ENCODE measurements at regions not wholly inside any gene's neighbourhood (a gene's known extent, or its start where the extent isn't known, plus 50 kb on each side); places are given as distances from the start of the nearest gene placed in this dataset.

DNA sequence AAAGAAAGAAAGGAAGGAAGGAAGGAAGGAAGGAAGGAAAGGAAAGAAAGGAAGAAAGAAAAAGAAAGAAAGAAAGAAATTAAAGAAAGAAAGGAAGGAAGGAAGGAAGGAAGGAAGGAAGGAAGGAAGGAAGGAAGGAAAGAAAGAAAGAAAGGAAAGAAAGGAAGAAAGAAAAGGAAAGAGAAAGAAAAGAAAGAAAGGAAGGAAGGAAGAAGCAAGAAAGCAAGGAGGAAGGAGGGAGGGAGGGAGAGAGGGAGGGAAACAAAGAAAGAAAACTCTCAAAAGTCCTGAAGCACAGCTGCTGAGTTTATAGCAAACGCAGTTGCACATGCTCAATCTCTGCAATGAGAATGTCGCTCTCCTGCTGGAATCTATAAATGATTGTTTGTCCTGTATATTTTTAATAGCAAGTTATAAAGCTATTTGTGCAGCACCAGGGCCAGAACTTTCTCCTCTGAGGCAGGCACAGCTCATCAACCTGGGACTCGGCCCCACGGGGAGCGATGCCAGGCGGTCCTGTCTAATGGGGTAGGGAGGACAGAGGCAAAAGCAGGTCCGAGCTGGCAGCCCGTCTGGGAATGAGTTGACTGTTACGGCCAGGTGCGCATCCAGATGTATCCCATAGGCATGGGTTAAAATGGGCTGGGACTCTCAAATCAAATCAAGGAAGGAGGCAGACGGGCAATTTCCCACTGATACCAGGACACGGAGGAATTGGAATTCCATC, 118.0 kb upstream of the PFKP start:
- Histone ChIP-seq H3K36me3 (no peaks in the 10 kb centered on the region), H3K9me3 (no peaks in the 10 kb centered on the region), H3K4me1 (no peaks in the 10 kb centered on the region), H3K4me3 (no peak overlapping the region), H3K27me3 (no peaks in the 10 kb centered on the region), H3K27ac (no peak overlapping the region)
- TF ChIP-seq POLR2A (IDR thresholded peaks at IDR 0.05), result no peak
- TF ChIP-seq, protein P1, sequence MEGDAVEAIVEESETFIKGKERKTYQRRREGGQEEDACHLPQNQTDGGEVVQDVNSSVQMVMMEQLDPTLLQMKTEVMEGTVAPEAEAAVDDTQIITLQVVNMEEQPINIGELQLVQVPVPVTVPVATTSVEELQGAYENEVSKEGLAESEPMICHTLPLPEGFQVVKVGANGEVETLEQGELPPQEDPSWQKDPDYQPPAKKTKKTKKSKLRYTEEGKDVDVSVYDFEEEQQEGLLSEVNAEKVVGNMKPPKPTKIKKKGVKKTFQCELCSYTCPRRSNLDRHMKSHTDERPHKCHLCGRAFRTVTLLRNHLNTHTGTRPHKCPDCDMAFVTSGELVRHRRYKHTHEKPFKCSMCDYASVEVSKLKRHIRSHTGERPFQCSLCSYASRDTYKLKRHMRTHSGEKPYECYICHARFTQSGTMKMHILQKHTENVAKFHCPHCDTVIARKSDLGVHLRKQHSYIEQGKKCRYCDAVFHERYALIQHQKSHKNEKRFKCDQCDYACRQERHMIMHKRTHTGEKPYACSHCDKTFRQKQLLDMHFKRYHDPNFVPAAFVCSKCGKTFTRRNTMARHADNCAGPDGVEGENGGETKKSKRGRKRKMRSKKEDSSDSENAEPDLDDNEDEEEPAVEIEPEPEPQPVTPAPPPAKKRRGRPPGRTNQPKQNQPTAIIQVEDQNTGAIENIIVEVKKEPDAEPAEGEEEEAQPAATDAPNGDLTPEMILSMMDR (IDR thresholded peaks at IDR 0.05), result no peak
- no peak for TF ChIP-seq POLR2AphosphoS5 (IDR thresholded peaks at IDR 0.05)
- no peak for TF ChIP-seq EP300 (IDR thresholded peaks at IDR 0.05)
- DNase-seq, result no peak
- intact Hi-C loops (cut with DNase I), result no loop called here
- WGBS, 2 donors, result 69 to 85% methylated on average over 12 of the region's 12 CpGs

DNA sequence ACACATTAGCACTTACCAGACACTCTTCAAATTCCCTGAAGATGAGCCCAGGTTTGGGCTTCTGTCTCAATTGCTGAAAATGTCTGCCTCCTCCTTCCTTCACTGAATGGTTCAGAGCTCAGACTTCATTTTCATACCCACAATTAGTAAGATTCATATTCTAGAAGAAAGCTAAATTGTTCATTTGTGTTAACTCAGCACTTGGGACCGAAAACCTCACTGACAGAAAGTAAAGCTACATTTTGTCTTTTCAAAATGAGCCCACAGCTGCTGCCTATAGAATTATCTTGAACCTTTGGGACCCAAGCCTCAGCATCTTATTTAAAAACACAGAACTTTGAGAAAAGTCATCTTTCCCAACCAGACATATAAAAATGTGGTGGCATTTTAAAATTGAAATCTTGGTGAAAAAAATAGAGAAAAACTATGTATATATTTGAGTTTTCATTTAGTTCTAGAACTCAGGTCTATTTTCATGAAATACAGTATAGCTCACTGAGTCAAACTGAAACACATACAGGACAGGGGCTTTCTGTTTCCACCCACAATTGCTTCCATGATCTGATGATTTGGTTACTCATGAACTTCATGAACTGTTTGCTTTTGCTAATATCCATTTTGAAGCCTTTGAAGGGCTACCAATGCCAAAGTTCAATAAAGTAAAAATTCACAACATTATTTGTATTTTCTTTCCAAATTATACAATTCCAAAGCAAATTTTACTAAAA, 119.1 kb upstream of the PFKP start:
- WGBS, 2 donors, result 82 to 91% methylated on average over 1 of the region's 1 CpG
- TF ChIP-seq, protein P1 (IDR thresholded peaks at IDR 0.05), result no peak
- TF ChIP-seq POLR2AphosphoS5 (IDR thresholded peaks at IDR 0.05) (no peak), EP300 (IDR thresholded peaks at IDR 0.05) (no peak), POLR2A (IDR thresholded peaks at IDR 0.05) (no peak)
- H3K27me3 ChIP-seq, result peaks cover 0 to 4% (median 0%) of the 10 kb centered on the region in 3 donors
- no peak overlapping the region for H3K27ac ChIP-seq
- DNase-seq, result no peak
- no peaks in the 10 kb centered on the region for H3K36me3 ChIP-seq
- intact Hi-C loops (cut with DNase I), result no loop called here
- no peaks in the 10 kb centered on the region for H3K9me3 ChIP-seq
- no peaks in the 10 kb centered on the region for H3K4me1 ChIP-seq
- H3K4me3 ChIP-seq, result no peak overlapping the region

DNA sequence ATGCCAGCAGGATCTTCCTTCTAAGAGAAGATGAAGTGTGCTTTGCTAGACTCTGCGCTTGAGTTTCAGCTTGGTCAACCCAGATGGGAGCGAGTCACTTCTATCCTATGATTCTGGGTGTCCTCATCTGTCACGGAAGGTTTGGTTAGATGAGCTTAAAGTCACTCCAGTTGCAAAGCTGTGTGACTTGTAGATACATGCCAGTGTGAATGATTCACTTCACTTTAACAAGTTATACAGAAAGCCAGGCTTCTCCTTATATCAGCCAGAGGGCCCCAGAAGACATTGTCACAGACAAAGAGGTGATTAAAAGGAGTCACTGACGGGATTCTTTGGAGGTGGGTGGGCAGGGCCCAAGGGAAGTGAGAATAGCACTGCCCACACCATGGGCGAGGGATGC, 122.6 kb upstream of the PFKP start:
- no peak for TF ChIP-seq POLR2AphosphoS5 (IDR thresholded peaks at IDR 0.05)
- TF ChIP-seq EP300 (IDR thresholded peaks at IDR 0.05), result no peak
- TF ChIP-seq POLR2A (IDR thresholded peaks at IDR 0.05), result no peak
- TF ChIP-seq, protein P1 (IDR thresholded peaks at IDR 0.05), result no peak
- no peak overlapping the region for H3K27ac ChIP-seq
- H3K27me3 ChIP-seq, result peaks cover 0 to 4% (median 0%) of the 10 kb centered on the region in 3 donors
- WGBS, 2 donors, result 80 to 83% methylated on average over 5 of the region's 5 CpGs
- intact Hi-C loops (cut with DNase I), result no loop called here
- DNase-seq, result no peak
- H3K4me1 ChIP-seq, result no peaks in the 10 kb centered on the region
- H3K9me3 ChIP-seq, result no peaks in the 10 kb centered on the region
- no peaks in the 10 kb centered on the region for H3K36me3 ChIP-seq
- H3K4me3 ChIP-seq, result no peak overlapping the region

DNA sequence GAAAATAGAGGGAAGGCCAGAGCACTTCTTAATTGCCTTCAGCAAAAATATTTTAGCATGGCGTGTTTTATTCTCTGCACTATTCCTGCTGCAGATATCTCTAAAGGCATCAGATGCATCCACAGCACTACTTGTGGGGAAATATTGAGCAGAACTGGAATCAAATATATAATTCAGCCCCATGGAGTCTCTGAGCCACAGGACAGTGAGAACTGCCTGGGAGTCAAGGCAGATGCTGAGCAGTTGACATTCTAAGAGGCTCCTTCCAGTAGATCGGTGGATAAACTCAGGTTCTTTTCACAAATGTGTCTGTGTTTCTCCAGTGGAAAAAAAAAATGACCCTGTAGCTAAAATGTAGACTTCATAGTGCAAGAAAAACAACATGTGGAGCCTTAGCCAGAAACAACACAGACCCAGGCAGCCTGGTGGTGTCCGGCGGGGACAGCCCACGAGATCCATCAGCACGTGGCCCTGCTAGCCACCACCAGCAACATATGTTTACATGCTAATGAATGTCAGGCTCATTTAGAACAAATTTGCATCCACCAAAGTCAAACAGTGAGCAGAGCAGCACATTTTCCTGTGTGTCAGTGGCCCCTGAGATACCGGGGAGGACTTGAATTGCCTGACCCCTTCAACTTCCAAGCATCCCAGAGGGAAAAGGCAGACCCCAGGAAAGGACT, 123.3 kb upstream of the PFKP start:
- TF ChIP-seq POLR2AphosphoS5 (IDR thresholded peaks at IDR 0.05) (no peak), EP300 (IDR thresholded peaks at IDR 0.05) (no peak)
- WGBS, 2 donors, result 81 to 82% methylated on average over 7 of the region's 7 CpGs
- Histone ChIP-seq H3K4me3 (no peak overlapping the region), H3K27ac (no peak overlapping the region), H3K4me1 (no peaks in the 10 kb centered on the region), H3K36me3 (no peaks in the 10 kb centered on the region), H3K27me3 (peaks cover 0 to 4% (median 0%) of the 10 kb centered on the region in 3 donors), H3K9me3 (no peaks in the 10 kb centered on the region)
- no peak for DNase-seq
- intact Hi-C loops (cut with DNase I), result no loop called here

DNA sequence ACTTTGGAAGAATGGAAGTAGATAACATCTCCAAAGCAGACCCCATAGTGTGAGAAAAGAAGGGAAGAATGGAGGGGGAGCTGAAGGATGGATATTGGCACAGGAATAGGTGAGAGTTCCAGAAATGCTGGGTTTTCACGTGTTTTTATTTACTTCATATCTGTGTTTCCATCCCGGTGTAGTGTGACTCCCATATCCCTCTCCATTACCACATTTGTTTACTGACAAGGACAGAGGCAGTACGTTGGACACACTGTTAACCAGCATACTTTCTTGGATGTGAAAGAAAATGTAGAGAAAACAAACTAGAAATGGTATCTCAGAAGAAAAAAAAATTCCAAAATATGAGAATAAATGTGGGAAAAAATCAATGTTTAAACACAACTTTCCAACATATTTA, 124.4 kb upstream of the PFKP start:
- DNase-seq, result no peak
- no peak overlapping the region for H3K27ac ChIP-seq

More for the DNA sequence above, 124.4 kb upstream of the PFKP start:
- Histone ChIP-seq H3K27me3 (peaks cover 0 to 9% (median 0%) of the 10 kb centered on the region in 3 donors), H3K4me3 (no peak overlapping the region), H3K4me1 (no peaks in the 10 kb centered on the region), H3K9me3 (no peaks in the 10 kb centered on the region), H3K36me3 (no peaks in the 10 kb centered on the region)
- intact Hi-C loops (cut with DNase I), result no loop called here
- WGBS, 2 donors, result 26 to 34% methylated on average over 3 of the region's 3 CpGs
- TF ChIP-seq POLR2A (IDR thresholded peaks at IDR 0.05) (no peak), EP300 (IDR thresholded peaks at IDR 0.05) (no peak), POLR2AphosphoS5 (IDR thresholded peaks at IDR 0.05) (no peak)
- TF ChIP-seq, protein P1 (IDR thresholded peaks at IDR 0.05), result no peak

Data from sigmoid colon (tissue), 6 donors.